Esophagus muscularis mucosa (tissue), 4 donors: ENCODE measurements at regions not wholly inside any gene's neighbourhood (a gene's known extent, or its start where the extent isn't known, plus 50 kb on each side); places are given as distances from the start of the nearest gene placed in this dataset.

Experiments
- CTCF ChIP-seq, 3 experiments: fragments of 200-600 bp in 2 of 3; fragments of 450-650 bp in 1 of 3; sonication (generic) in 2 of 3; IDR thresholded peaks; one replicate each; pipeline ENCODE4 v1.5.1; 2017 to 2019; ENCODE audit warnings: antibody characterized with exemption in 3 of 3, mild to moderate bottlenecking in 2 of 3, moderate library complexity in 1 of 3
- EP300 ChIP-seq: sonication (generic); formaldehyde crosslinking; IDR thresholded peaks from one replicate; pipeline ENCODE4 v1.6.1; 2017; ENCODE audit warnings: antibody characterized with exemption
- POLR2A ChIP-seq: fragments of 450-650 bp; IDR thresholded peaks from one replicate; pipeline ENCODE4 v1.6.1; 2017; ENCODE audit warnings: antibody characterized with exemption, moderate library complexity, mild to moderate bottlenecking, low read depth
- POLR2AphosphoS5 ChIP-seq, 2 donors: sonication (generic); formaldehyde crosslinking; IDR thresholded peaks; one replicate each; pipeline ENCODE4 v1.6.1; 2017; ENCODE audit warnings: antibody characterized with exemption in 2 of 2

DNA sequence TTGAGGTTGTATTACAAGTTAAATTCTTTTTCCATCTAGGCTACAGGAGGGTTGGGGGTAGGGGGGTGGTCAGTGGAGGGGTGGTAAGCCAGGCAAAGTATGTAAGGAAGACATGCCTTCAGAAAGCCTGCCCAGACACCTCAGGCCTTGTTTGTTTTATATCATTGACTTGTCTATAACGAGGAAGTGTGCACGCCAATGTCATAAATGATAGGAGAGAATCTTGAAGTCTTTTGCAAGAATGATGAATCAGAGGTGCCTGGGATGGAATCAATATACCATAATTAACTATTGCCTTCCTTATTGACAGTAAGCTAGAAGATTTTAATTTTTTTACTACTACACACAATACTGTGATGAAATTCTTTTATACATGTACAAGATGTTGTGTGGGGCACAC lies 90.7 kb downstream of the SEC61B start:
- no peak for TF ChIP-seq POLR2AphosphoS5 (IDR thresholded peaks at IDR 0.05)
- TF ChIP-seq EP300: no peak
- no peak for TF ChIP-seq CTCF (IDR thresholded peaks at IDR 0.05)
- TF ChIP-seq POLR2A: no peak
